Kidney (tissue), 13 donors: ENCODE measurements at regions not wholly inside any gene's neighbourhood (a gene's known extent, or its start where the extent isn't known, plus 50 kb on each side); places are given as distances from the start of the nearest gene placed in this dataset.

ENCODE experiments used
- DNase-seq, 5 donors: peaks; one replicate each; pipeline ENCODE4 v3.0.0-alpha.2; 2013 to 2020
- FAIRE-seq: peaks from 2 replicates; lab custom pipeline; 2012; peaks lifted over from hg19 to GRCh38; lab: Jason Lieb, UNC
- H3K27ac ChIP-seq, 2 donors: one replicate each; pipeline ENCODE4 v1.7.0; 2013; ENCODE audit warnings: low read depth in 2 of 2, low read length in 2 of 2, inconsistent platforms in 1 of 2
- H3K27me3 ChIP-seq: one replicate; pipeline ENCODE4 v1.7.1; 2013; ENCODE audit warnings: low read length, inconsistent platforms; ENCODE audit not compliant: control insufficient read depth, insufficient read depth
- H3K36me3 ChIP-seq, 3 donors: one replicate each; pipeline versions ENCODE4 v1.7.0 to v1.7.1; 2013; ENCODE audit warnings: low read length in 3 of 3, control low read depth in 1 of 3, inconsistent platforms in 1 of 3; ENCODE audit not compliant: insufficient read depth in 3 of 3, control insufficient read depth in 2 of 3
- H3K4me1 ChIP-seq, 3 donors: one replicate each; pipeline versions ENCODE4 v1.7.0 to v1.7.1; 2013; ENCODE audit warnings: low read length in 3 of 3, inconsistent platforms in 1 of 3, low read depth in 1 of 3; ENCODE audit not compliant: control insufficient read depth in 2 of 3, insufficient read depth in 2 of 3
- H3K4me3 ChIP-seq, 3 donors: one replicate each; pipeline versions ENCODE4 v1.7.0 to v1.8.1; 2013; ENCODE audit warnings: low read length in 3 of 3, control low read depth in 1 of 3, inconsistent platforms in 1 of 3
- H3K9ac ChIP-seq, 3 donors: one replicate each; pipeline versions ENCODE4 v1.7.0 to v1.7.1; 2013; ENCODE audit warnings: low read length in 3 of 3, control low read depth in 1 of 3, inconsistent platforms in 1 of 3
- H3K9me3 ChIP-seq, 3 donors: one replicate each; pipeline versions ENCODE4 v1.7.0 to v1.7.1; 2013; ENCODE audit warnings: low read length in 3 of 3, control low read depth in 1 of 3, inconsistent platforms in 1 of 3; ENCODE audit not compliant: control insufficient read depth in 2 of 3, insufficient read depth in 1 of 3
- CTCF ChIP-seq: IDR thresholded peaks from 3 replicates; pipeline ENCODE4 v1.5.1; 2012; ENCODE audit warnings: mild to moderate bottlenecking, moderate library complexity, borderline replicate concordance; ENCODE audit not compliant: insufficient read depth; ENCODE audit errors: extremely low read depth
- intact Hi-C: fragments of 100-400 bp; cut with DNase I; formaldehyde crosslinking; loops from one replicate; pipeline ENCODE4 v1.11.1; 2022
- donor health status: control.
- donor health status: control.
- donor health status: control.
- donor health status: control.
- donor health status: control.
- donor health status: DM: yes; HTN: yes; CAD: no.
- donor health status: Normal renal cell carcinoma (clear cell type).

GRCh38 chr3:194023501-194024280 is 112.3 kb upstream of the HES1 start:
- no peaks in the 10 kb centered on the region for H3K4me1 ChIP-seq
- no peak overlapping the region for H3K27ac ChIP-seq
- no peak for DNase-seq
- FAIRE-seq, result no peak
- intact Hi-C loops, result no loop called here
- TF ChIP-seq CTCF, result no peak
- no peaks in the 10 kb centered on the region for H3K36me3 ChIP-seq
- H3K9me3 ChIP-seq, result no peaks in the 10 kb centered on the region
- H3K9ac ChIP-seq, result no peak overlapping the region
- no peak overlapping the region for H3K4me3 ChIP-seq
- H3K27me3 ChIP-seq, result no peaks in the 10 kb centered on the region

- no peak overlapping the region for H3K9ac ChIP-seq
- DNase-seq, result no peak
- H3K4me1 ChIP-seq, result no peaks in the 10 kb centered on the region
- H3K4me3 ChIP-seq, result peak overlapping the region in 1 of 3 donors; percentile 2
- H3K9me3 ChIP-seq, result no peaks in the 10 kb centered on the region
- FAIRE-seq, result no peak
- H3K27ac ChIP-seq, result no peak overlapping the region
- no peaks in the 10 kb centered on the region for H3K27me3 ChIP-seq
- H3K36me3 ChIP-seq, result no peaks in the 10 kb centered on the region
- intact Hi-C loops, result no loop called here
- no peak for TF ChIP-seq CTCF
These were observed 110.8 kb upstream of the HES1 start for GRCh38 chr3:194025119-194025518.

GRCh38 chr3:194025951-194026350 is 110.0 kb upstream of the HES1 start:
- no peaks in the 10 kb centered on the region for H3K9me3 ChIP-seq
- H3K27me3 ChIP-seq, result no peaks in the 10 kb centered on the region
- no peak for TF ChIP-seq CTCF
- FAIRE-seq (no peak), DNase-seq (no peak)
- no peaks in the 10 kb centered on the region for H3K36me3 ChIP-seq
- no peak overlapping the region for H3K9ac ChIP-seq
- peaks cover 0 to 2% (median 0%) of the 10 kb centered on the region in 3 donors for H3K4me1 ChIP-seq
- no peak overlapping the region for H3K27ac ChIP-seq
- H3K4me3 ChIP-seq, result no peak overlapping the region
- intact Hi-C loops, result no loop called here
